ENCODE measurements at regions not wholly inside any gene's neighbourhood (a gene's known extent, or its start where the extent isn't known, plus 50 kb on each side); places are given as distances from the start of the nearest gene placed in this dataset.

DNA sequence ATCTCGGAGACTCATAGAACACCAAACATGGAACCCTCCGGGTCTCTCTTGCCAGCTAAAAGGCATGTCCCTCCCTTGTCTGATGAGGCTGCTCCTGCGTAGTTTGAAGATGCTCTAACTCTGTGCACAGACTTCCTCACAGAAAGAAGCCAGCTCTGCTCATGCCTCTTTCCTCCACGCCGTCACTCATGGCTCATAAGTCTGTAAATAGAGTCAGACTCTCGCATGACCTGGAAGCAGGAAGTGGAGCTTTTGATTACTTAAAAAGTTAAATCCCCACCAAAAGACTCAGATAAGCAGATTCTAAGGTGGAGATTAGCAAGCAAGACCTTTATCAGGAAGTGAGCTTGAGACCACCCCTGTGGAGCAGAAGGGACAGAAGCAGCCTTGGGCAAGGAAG is 171.6 kb downstream of the TRIM33 start:
- Histone ChIP-seq H3K4me1 (replicated peaks in 1 of 2) (no peaks in the 10 kb centered on the region), H3K36me3 (replicated peaks in 1 of 2) (no peaks in the 10 kb centered on the region), H3K27ac (no peak overlapping the region), H3K27me3 (no peaks in the 10 kb centered on the region), H3K9me3 (replicated peaks in 1 of 3) (no peaks in the 10 kb centered on the region), H3K4me3 (no peak overlapping the region)
- 71 to 82% (median 77%) methylated on average over 6 of the region's 6 CpGs for WGBS, 4 donors
- intact Hi-C loops (cut with DNase I), result no loop called here
- no peak for DNase-seq
- no peak for TF ChIP-seq POLR2A (IDR thresholded peaks at IDR 0.05)
- TF ChIP-seq, protein P1, sequence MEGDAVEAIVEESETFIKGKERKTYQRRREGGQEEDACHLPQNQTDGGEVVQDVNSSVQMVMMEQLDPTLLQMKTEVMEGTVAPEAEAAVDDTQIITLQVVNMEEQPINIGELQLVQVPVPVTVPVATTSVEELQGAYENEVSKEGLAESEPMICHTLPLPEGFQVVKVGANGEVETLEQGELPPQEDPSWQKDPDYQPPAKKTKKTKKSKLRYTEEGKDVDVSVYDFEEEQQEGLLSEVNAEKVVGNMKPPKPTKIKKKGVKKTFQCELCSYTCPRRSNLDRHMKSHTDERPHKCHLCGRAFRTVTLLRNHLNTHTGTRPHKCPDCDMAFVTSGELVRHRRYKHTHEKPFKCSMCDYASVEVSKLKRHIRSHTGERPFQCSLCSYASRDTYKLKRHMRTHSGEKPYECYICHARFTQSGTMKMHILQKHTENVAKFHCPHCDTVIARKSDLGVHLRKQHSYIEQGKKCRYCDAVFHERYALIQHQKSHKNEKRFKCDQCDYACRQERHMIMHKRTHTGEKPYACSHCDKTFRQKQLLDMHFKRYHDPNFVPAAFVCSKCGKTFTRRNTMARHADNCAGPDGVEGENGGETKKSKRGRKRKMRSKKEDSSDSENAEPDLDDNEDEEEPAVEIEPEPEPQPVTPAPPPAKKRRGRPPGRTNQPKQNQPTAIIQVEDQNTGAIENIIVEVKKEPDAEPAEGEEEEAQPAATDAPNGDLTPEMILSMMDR (IDR thresholded peaks at IDR 0.05), result no peak

DNA sequence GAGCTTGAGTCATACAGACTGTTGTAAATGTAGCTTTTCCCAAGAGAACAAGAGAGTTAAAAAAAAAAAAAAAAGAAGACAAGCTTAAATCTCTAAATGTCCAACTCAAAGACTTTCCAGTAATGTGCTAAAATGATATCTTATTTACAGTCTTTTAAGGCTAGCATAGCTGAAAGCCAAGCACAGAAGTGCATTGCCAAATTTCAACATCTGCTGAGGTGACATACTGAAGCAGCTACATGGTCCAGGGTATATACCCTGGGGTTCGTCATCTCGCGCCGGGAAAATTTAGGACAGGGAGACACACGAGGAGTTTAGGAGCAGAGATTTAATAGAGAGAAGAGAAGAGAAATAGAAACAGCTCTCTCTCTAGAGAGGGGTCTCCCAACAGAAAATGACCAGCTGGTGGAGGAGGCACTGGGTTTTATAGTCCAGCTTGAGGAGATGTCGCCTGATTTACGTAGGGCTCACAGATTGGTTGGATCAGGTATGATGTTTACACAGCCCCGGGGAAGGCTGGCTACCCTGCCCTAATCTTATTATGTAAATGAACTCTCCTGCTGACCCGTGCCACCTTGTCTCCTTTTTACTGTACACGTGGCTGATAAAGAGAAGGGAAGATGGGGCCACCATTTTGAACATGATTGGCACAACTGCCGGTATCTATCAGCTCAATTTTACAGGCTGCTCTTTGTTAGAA is 172.7 kb downstream of the TRIM33 start:
- 72 to 77% (median 73%) methylated on average over 11 of the region's 11 CpGs for WGBS, 4 donors
- Histone ChIP-seq H3K9me3 (replicated peaks in 1 of 3) (no peaks in the 10 kb centered on the region), H3K27ac (no peak overlapping the region), H3K4me1 (replicated peaks in 1 of 2) (no peaks in the 10 kb centered on the region), H3K4me3 (no peak overlapping the region), H3K27me3 (no peaks in the 10 kb centered on the region), H3K36me3 (replicated peaks in 1 of 2) (no peaks in the 10 kb centered on the region)
- no peak for TF ChIP-seq POLR2A (IDR thresholded peaks at IDR 0.05)
- TF ChIP-seq, protein P1 (IDR thresholded peaks at IDR 0.05), result no peak
- DNase-seq, result no peak
- intact Hi-C loops (cut with DNase I), result no loop called here

- WGBS, 4 donors, result 77 to 84% (median 82%) methylated on average over 4 of the region's 4 CpGs
- DNase-seq, result no peak
- no peak overlapping the region for H3K4me3 ChIP-seq
- no peaks in the 10 kb centered on the region for H3K9me3 ChIP-seq (replicated peaks in 1 of 3)
- no peaks in the 10 kb centered on the region for H3K27me3 ChIP-seq
- intact Hi-C loops (cut with DNase I), result no loop called here
- H3K36me3 ChIP-seq (replicated peaks in 1 of 2), result no peaks in the 10 kb centered on the region
- TF ChIP-seq, protein P1 (IDR thresholded peaks at IDR 0.05), result no peak
- no peak for TF ChIP-seq POLR2A (IDR thresholded peaks at IDR 0.05)
- H3K4me1 ChIP-seq (replicated peaks in 1 of 2), result no peaks in the 10 kb centered on the region
- no peak overlapping the region for H3K27ac ChIP-seq
Measured at GRCh38 chr1:114337417-114337816, 173.6 kb downstream of the TRIM33 start.

- Histone ChIP-seq H3K27ac (no peak overlapping the region), H3K9me3 (replicated peaks in 1 of 3) (no peaks in the 10 kb centered on the region), H3K4me1 (replicated peaks in 1 of 2) (no peaks in the 10 kb centered on the region), H3K4me3 (no peak overlapping the region), H3K36me3 (replicated peaks in 1 of 2) (no peaks in the 10 kb centered on the region), H3K27me3 (no peaks in the 10 kb centered on the region)
- intact Hi-C loops (cut with DNase I), result no loop called here
- no peak for TF ChIP-seq POLR2A (IDR thresholded peaks at IDR 0.05)
- TF ChIP-seq, protein P1 (IDR thresholded peaks at IDR 0.05), result no peak
- WGBS, 4 donors, result 80 to 96% (median 95%) methylated on average over 2 of the region's 2 CpGs
- DNase-seq, result no peak
Measured at GRCh38 chr1:114336360-114336759, 174.6 kb downstream of the TRIM33 start.

Measured in adrenal gland (tissue), 9 donors.